GM18907 (cell line): ENCODE measurements at regions not wholly inside any gene's neighbourhood (a gene's known extent, or its start where the extent isn't known, plus 50 kb on each side); places are given as distances from the start of the nearest gene placed in this dataset.

Source experiments
- ATAC-seq: cut with Tn5 transposase; IDR thresholded peaks from one replicate; pipeline ENCODE4 v1.9.1; 2021; ENCODE audit warnings: mild to moderate bottlenecking, moderate library complexity; ENCODE audit not compliant: unreplicated experiment

- no peak for ATAC-seq
These were observed 175.5 kb upstream of the MVB12B start for GRCh38 chr9:126151031-126151685.

GRCh38 chr9:126151686-126152134 is 174.9 kb upstream of the MVB12B start:
- no peak for ATAC-seq

DNA sequence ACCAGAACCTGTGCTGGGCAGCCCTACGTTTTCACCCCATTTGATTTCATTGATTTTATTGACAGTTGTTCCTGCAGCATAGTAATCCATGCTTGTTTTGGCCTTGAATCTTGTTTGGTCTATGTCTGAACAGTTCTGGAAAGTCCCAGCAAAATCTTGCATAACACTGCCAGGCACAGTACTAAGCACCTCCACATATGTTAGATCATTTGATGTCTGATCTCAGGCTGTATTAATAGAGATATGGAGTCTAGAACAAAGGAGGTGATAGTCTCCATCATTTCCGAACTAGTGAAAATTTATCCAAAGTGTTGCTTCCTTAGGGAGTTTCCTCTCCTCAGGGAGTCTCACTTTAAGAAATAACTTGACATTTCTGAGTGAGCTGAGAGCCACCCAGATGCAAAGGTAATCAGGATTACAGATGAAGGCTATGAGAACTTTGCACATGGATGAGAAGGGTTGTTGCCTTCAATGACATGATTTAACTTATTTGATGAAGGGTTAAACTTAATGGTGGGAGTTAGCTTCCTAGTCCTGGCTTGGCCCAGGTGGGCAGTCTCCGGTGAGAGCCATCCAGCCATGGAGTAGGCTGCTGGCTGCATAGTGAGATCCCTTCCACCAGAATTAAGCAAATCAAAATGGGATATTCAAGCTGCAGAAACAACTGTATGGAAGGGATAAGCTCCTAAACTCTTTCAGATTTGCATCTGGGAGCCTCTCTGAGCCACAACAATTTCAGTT is 173.8 kb upstream of the MVB12B start:
- ATAC-seq: no peak

DNA sequence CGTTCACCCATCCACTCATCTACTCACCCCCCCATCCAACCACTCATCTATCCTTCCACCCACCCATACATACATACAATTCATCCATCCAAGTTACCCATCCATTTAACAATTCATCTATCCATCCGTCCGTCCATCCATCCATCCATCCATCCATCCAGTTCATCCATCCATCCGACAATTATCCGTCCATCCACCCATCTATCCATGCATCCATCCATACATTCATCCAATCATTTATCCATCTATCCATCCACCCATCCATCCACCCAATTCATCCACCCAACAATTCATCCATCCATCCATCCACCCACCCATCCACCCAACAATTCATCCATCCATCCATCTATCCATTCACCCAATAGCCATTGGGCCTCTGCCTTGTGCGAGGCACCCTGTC is 173.2 kb upstream of the MVB12B start:
- ATAC-seq: no peak

DNA sequence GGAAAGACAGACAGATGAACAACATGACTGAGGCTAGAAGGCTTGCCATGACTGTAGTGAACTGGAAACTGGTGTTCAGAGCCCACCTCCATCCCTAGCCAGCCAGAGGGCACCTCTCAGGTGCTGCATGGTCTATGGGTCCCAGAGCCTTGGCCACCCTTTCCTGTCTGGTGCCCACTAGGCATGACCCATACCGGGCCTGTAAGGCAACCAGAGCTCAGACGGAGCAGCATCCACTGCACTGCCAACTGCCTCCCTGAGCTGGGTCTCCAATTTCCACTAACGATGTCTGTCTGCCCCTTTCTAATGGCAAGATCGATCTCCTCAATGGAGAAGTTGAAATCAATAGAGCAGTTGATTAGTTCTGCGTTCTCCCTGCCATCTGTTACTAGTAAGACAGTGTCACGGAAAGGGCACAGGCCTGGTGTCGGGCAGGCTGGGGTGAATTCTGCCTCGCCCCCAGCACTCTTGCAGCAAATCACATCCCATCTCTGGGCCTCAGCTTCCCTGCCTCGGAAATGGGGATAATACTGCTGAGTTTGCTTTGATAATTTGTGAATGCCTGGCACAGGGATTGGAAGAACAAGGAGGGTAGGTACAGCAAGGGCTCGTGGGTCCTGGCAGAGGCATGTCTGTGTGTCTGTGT is 172.3 kb upstream of the MVB12B start:
- no peak for ATAC-seq

DNA sequence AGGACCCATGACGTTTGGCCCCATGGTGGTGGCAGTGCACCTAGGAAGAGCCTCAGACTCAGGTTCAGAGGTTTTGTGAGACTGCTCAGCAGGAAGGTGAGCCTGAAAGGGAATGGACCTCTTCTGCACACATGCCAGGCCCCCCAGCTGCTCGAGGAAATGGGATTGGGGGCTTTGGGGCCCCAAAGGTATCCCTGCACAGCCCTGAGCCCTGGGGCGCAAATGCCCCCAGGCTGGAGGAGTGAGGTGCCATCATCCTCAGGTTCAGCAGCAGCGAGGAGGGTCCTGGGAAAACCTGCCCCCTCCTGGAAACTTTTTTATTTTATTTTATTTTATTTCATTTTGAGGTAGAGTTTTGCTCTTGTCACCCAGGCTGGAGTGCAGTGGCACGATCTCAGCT is 171.8 kb upstream of the MVB12B start:
- no peak for ATAC-seq

DNA sequence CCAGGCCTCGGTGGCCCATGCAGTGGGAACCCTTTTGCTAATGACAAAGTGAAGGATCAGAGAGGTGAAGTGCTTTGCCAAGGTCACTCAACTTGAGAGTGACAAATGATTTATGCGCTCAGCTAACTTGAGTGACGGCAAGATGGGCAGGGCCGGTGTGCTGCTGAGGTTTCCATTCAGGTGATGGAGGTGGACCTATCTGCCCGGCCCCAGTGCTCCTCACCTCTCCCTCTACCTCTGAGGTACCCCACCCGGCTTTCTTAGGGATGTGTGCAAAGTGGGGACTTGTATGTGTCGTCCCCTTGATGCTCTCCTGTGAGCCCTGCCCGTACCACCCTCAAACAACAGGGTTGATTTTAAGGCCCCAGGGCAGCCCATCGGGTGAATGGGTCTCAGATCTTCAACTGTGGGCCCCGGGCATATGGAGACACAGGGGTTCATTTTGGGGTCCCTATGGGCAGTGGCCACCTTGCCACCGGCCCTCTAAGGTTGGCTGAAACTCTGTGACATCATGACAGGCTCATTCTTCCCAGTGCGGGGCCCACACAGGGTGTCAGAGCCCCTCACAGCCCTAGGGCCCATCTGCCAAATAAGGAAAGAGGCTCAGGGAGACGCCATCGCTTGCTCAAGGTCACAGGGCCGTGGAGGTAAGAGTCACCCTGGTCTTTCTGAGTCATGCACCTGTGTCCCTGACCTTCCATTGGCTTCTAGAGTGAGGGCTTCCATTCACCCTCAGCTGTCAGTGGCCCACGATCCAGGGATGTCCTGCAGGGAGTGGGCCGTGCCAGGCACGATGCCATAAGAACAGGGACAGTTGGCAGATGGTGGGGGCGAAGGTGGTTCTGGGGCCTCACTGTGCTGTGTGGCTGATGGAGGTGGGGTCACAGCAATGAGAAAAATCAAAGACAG is 170.6 kb upstream of the MVB12B start:
- ATAC-seq: no peak

GRCh38 chr9:126156898-126157297 is 169.7 kb upstream of the MVB12B start:
- no peak for ATAC-seq

DNA sequence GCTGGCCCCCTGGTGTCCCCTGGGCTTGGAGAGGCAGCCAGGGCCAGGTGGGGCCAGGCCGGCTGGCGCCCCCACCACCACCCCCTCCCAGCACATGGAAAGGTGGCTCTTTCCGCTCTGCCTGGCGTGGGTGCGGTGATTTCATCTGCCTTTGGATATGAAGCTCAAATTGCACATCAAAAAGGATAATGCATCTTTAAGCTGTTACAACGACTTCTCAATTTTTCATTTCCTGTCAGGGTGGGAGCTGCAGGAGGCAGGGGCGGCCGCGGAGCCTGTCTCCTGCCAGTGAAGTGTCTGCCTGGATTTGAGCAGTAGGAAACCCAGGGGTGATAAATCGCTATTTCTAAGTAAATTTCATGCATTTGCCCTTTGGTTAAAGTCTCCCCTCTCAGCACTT is 169.2 kb upstream of the MVB12B start:
- no peak for ATAC-seq

- no peak for ATAC-seq
These were observed 168.6 kb upstream of the MVB12B start for GRCh38 chr9:126157826-126158587.

- no peak for ATAC-seq
These were observed 167.8 kb upstream of the MVB12B start for GRCh38 chr9:126158588-126159429.

DNA sequence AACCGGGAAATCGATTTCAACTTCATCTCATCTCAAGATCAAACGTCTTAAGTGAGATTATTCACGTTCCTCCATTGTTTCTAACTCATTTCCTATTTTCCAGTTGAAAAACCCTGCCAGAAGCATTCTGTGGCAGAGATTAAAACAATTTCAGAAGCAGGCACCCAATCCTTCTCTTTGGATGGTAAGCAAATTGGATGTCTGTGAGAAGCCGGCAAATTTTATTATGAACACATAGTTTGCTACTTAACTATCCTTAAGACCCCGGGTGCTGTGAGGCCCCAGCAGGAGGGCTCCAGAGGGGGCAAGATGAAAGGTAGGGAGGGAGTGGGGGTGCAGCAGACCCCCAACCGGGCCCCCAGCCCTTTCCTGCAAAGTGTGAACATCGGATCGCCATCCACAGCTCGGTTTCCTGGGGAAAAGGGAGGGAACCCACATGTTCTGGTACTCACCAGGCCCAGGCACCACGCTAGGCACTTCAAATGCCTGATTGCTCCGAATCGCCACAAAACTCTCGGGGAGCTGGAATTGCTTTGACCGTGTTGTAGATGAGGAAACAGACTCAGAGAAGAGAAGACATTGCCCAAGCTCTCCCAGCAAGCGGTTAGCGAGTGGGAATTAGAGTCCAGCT is 167.1 kb upstream of the MVB12B start:
- ATAC-seq: no peak

DNA sequence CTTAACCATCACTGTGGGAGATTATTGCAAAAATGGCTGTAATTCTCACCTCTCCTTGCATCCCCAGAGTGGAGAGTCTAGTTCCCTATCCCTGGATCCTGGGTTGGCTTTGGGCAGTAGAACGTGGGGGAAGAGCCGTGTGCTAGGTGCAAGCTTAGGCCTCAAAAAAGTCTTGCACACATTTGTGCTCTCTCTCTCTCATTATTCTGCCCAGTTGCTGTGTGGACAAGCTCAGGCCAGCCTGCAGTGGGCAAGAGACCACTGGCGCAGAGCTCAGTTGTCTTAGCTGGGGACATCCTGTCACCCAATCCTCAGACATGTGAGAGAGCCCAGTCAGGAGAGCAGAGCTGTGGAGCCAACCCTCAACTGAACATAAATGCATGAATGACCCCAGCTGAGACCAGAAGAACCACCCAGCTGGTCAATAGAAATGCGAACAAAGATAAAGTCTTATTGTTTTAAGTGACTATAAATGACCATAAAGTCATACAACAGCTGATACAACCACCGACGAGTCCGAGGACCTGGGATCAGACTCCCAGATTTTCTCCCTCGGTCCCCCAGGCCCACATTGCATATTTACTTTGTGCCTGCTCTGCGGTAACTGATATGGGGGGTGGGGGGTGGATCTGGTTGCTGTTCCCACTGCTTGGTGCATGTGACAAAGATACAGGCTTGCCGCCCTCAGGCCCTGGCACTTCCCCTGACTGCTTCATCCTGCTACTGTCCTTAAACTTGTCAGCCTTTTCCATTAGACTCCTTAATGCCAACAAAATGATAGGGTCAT is 166.4 kb upstream of the MVB12B start:
- no peak for ATAC-seq

- ATAC-seq: no peak
These were observed 165.7 kb upstream of the MVB12B start for GRCh38 chr9:126160854-126161329.

DNA sequence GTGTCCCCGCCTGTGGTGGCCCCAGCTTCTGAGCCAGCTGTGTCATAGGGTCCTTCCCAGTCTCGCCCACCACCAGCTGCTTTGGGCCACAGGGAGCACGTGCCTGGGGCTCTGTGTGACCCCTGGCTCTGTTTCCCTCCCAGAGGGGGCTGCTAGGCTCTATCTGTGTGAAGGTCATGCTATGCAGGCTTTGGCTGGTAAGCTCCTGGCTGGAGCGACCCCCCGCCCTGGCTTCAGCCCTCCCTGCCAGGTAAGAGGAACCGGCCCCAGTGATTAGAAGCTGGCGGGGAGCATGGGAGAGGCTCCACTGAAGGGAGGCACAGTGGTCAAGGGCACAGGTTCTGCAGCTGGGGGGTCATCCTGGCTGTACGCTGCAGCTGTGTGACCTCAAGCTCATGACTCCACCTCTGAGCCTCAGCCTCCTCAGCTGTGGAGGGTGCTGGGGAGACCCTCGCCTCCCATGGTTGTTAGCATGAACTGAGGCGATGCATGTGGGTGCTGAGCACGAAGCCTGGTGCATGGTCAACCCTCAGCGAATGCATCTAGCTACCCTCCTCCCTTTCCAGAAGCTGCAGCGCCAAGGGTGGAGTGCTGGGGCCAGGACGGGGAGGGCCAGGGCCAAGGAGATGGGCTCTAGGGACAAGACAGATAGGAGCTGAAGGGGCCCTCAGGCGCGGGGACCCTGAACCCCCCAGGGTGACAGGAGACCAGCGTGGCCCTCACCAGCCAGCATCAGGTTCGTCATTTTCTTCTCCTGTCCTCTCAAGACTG is 163.8 kb upstream of the MVB12B start:
- ATAC-seq: no peak

GRCh38 chr9:126164796-126165525 is 161.7 kb upstream of the MVB12B start:
- ATAC-seq: no peak

DNA sequence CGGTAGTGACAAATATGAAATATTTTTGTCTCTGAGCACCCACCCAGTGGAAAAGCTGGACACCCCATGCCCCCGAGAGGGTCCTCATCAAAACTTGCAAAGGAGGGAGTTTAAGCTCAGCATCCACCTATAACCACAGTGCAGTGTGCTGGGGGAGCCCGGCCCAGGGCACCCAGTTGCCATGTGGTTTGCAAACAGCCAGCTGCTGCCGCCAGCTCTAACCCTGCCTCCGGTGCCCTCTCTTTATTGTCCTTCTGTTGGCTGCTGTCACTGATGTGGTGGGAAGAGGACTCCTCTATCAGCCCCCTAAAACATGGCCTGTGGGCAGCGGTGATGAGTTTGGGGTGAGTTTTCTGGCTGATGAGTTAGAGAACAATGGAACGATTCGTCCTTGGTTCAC is 160.9 kb upstream of the MVB12B start:
- no peak for ATAC-seq
